ENCODE measurements at regions not wholly inside any gene's neighbourhood (a gene's known extent, or its start where the extent isn't known, plus 50 kb on each side); places are given as distances from the start of the nearest gene placed in this dataset.
A peak's percentile ranks its signal among the peaks of the same experiment; 100 is the strongest.

DNA sequence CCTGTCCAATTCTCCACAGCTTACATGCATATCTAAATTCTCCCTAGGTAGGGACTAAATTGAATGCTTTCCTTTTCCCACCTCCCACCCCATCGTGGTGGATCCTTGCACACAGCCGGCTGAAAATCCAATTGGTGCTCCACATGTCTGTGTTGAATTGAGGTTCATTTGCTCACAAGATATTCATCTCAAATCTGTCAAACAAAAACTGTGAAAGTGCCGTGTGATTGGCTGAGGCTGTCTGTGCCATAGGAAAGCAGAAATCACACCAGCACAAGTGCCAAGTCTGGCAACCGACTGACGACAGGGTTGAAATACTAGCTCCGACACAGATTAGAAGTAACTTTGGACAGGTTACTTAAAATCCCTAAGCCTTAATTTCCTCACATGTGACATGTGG lies 823.3 kb downstream of the TDRD15 start:
- no peak for DNase-seq (ENCODE audit: low read depth, low spot score)

DNA sequence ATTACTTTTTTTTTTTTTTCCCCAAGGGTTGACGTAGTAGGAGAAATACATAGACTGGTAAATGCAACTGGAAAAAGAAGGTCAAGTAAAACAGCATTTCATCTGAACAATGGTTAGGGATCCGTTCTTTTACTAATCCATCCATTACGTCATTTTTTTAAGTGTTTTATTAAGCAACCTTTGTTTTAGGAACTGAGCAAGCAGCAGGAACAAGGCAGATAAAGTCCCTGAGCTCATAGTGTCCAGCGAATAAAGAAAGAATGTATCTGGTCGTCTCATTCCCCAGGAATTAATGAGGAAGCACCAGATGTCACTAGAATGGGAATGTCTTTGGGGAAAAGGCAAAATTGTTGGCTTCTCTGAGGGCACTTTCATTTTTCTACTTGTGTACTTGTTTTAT lies 842.4 kb downstream of the TDRD15 start:
- DNase-seq (ENCODE audit: low read depth, low spot score): no peak

DNA sequence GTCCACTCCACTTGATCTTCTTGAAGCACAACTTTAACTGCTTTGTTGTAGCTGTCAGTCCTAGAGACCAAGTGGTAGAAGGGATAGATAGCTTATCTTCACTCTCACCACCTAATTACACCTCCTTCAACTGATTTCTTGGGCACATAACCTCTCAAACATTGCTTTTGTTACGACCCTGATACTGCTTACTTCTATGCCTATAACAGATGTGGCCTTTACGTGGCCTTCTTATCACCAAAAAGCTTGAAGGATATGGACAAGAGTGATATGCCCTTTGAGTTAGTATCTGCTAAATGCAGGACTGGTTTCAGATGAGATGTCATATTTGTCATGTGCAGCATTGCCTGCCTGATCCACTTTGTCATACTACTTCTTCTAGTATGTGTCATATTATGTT lies 847.2 kb downstream of the TDRD15 start:
- no peak for DNase-seq (ENCODE audit: low read depth, low spot score)

DNA sequence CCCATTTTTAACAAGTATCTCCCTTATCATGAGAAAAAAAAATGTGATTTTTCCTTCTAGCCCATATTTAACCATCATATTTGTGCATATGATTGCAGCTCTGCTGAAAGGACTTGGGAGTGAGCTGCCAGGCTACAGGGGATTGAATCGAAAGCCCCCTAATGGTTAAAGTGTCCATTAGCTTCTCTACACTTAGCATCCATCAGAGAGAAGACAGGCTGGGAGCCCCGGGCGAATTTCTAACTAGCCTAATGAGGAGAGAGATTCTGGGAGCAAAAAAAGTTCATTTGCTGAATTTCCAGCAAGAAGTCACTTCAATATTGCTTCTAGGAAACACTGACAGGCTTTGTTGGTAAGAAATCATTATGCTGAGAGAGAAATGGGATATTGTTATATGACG lies 848.8 kb downstream of the TDRD15 start:
- no peak for DNase-seq (ENCODE audit: low read depth, low spot score)

DNA sequence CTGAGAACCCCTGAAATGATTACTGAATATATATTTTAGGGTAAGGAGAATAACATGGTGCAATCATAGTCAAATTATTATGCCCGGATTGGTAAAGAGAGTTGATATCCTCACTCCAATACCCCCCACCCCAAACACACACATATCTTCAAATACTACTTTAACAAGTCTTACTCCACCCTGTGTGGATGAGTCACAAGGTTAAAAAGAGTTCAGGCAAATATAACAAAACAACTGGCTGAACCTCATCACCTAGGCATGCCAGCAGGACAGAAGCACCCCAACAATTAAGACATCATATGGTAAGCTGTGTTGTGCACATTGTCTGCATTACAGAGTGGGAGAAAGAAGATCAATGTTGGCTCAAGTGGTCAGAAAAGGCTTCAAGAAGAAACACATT lies 857.4 kb downstream of the TDRD15 start:
- DNase-seq (ENCODE audit: low read depth, low spot score): peak; percentile 12

DNA sequence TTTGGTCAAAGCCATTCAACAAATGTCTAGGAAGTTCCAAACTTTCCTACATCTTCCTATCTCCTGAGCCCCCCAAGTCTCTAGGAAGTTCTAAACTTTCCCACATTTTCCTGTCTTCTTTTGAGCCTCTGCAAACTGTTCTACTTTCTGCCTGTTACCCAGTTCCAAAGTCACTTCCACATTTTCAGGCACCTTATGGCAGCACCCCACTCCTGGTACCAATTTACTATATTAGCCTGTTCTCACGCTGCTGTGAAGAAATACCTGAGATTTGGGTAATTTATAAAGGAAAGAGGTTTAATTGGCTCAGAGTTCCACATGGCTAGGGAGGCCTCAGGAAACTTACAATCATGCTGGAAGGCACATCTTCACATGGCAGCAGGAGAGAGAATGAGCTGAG lies 869.2 kb downstream of the TDRD15 start:
- DNase-seq (ENCODE audit: low read depth, low spot score): no peak

DNA sequence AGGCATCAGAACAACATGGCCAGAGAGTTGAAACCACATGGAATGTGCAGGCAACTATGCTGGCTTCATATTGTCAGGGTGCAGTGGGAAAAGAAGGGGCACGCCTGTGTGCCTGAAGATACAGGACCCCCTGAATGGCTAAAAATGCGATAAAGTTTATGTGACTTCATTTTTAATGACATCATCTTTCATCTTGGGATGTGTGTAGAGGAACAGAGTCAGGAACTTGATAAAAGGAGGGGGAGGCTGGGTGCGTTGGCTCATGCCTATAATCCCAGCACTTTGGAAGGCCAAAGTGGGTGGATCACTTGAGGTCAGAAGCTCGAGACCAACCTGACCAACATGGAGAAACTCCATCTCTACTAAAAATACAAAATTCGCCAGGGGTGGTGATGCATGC lies 872.6 kb downstream of the TDRD15 start:
- no peak for DNase-seq (ENCODE audit: low read depth, low spot score)

DNA sequence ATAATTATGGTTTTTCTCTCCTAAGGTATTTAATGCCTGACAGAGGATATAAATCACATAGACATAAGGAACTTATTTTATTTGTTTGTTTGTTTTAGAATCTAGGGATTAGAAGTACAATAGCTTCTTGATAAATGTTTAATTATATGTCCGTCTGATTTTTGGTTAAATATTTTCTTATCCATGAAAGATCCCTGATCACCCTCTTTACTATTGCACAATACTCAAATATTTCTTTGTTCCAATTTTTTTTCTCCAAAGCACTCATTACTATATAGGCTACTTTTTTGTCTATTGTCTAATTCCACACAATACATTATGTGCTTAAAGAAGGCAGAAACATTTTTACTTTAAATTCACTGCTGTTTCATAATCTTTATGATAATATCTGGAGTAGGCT lies 875.8 kb downstream of the TDRD15 start:
- no peak for DNase-seq (ENCODE audit: low read depth, low spot score)

DNA sequence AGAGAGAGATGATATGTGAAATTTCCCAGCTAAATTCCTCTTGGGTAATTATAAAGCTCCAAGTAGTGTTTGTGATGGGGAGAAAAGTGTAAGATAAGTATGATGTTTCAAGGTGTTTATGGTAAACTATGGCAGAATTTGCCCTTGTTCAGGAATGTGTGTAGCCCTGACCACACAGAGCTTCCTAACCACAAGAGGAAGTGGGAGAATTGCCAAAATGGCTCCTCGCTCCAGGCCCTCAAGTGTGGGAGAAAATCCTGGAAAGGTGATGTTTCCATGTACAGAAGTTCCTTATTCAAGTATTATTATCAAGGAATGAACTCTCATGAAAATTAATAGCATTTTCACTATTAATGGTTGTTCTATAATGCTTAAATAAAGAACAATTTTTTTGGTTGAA lies 878.3 kb downstream of the TDRD15 start:
- peak; percentile 4 for DNase-seq (ENCODE audit: low read depth, low spot score)

DNA sequence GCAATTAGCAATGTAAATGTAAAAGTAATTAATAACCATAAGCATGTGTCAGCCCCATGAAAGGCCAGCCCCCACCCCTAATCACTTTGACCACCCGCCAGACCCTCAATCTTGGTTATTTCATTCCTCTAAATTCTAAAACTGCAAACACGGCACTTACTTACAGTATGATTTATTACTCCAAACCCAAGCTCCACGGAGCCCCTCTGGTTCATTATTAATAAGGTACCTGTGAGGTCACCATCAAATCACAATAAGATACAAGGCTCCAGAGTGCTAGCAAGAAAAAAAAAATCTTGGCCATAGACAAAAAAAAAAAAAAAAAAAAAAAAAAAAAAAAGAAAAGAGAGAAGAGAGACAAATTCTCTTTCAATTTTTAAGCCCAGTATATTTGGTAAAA lies 879.5 kb downstream of the TDRD15 start:
- no peak for DNase-seq (ENCODE audit: low read depth, low spot score)

DNA sequence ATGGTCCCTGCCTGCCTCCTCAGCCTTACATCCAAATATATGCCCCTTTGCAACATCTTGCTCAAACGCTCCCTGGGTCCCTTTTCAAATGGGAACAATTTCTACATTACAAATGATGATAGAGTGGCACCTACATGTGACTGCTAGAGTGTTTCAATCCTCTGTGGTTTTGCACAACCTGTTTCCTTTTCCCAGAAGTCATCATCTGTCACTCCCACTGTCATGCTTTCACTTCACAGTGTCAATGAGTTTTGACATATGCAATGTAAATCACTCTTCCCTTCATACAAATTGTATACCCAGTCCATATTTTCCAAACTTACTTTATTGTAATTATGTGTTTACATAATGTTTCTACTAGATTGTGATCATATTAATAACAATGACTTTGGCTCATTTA lies 887.3 kb downstream of the TDRD15 start:
- DNase-seq (ENCODE audit: low read depth, low spot score): no peak

DNA sequence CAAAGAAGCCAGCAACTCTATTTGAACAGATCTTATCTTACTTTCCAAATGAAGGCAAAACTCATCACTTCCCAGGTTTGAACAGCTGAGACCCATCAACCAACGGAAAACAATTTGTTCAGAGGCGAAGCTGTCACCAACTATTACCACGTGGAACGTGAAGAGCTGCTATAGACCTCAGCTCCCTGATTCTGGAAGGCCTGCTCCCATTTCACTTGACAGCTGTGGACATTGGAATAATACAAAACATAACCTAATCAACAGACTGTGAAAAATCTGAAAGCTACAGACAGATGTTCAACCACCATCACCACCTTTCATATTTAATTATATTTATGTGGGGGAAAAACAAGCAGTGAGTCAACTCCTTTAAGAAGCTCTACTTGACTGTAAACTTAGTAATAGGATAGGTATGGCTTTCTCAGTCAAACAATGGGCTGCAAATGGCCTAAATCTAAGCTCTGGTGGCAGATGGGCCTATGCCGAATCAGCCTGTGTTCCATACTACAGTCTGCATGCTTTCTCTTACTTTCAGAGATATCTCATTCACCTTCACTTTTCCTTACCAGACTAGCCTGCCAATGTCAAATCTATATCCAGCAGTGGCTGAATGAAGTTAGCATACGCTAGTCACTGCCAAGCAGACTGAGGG lies 896.4 kb downstream of the TDRD15 start:
- no peak for DNase-seq (ENCODE audit: low read depth, low spot score)

DNA sequence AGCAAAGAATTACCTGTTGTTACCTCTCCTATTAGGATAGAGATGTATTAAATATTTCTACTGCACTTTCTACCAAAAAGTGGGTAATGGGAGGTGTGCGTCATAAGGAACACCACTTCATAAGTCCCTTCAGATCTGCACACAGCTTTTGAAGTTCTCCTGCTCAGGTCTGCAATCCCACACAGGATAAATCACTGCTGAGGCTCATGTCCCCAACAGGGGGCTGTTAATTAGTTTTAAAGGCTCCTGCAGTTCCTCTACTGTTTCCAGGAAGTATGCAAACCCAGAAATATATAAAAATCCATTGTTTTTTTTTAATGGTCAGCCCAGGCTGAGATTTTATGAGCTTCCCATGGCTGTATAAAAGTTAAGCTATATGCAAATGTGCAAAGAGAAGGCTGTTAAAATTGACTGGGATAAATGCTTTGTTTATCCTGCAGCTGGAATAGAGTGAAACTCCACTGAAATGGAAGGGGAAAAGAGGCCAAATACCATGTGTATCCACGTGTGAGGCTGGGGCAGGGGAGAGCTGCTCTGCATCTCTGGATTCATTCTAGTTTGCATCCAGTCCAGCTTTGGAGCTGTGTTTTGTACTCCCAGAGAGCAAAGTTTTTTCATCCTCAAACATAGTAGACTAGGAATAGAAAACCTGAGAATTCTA lies 903.7 kb downstream of the TDRD15 start:
- no peak for DNase-seq (ENCODE audit: low read depth, low spot score)

DNA sequence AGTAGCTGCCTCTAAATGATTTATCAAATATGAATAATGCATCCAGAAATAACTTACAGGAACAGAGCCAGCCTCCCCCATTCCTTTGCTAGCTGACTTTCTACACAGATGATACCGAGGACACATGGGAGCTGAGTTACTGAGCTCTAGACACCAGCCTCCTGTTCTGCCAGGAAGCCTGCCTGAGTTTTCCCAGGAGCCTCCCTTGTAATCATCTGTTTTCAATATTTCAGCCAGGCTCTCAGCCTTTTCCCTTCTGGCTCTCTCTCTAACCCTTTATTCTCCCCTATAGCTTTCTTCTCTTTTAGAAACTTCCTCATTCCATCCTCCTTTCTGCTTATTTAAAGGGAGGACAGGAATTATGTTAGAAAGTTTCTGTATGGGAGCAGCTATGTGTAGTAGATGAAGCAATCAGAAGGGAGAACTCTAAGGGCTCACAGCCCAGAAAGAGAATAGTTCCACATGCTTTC lies 911.6 kb downstream of the TDRD15 start:
- no peak for DNase-seq (ENCODE audit: low read depth, low spot score)

DNA sequence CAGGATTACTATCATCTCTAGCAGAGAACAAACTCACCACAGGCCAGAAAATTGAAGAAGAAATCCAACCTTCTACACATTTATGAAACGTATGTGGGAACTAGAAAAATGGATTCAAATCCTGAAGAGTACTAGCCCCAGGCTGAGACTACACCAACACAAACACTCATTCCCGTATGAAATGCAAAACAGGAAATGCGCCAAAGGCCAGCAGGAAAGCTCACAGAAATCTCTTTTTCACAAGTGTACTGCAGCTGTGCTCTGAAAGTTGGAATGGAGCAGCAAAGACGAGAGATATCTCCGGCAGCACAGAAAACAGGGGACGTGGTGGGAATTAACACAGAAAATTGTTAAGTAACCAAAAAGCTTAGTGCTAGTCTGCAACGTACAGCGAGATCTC lies 913.5 kb downstream of the TDRD15 start:
- DNase-seq (ENCODE audit: low read depth, low spot score): no peak

DNA sequence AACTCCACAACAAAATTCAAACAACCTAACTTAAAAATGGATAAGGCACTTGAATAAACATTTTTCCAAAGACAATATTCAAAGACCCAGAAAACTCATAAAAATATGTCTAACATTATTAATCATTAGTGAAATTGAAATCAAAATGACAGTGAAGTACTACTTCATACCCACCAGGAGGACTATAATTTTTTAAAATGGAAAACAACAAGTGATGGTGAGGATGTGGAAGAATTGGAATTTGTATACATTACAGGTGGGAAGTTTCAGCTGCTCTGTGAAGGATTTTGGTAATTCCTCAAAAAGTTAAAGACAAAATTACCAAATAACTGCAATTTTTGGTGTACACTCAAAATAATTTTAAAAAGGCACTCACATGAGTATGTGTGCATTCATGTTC lies 920.0 kb downstream of the TDRD15 start:
- no peak for DNase-seq (ENCODE audit: low read depth, low spot score)

DNA sequence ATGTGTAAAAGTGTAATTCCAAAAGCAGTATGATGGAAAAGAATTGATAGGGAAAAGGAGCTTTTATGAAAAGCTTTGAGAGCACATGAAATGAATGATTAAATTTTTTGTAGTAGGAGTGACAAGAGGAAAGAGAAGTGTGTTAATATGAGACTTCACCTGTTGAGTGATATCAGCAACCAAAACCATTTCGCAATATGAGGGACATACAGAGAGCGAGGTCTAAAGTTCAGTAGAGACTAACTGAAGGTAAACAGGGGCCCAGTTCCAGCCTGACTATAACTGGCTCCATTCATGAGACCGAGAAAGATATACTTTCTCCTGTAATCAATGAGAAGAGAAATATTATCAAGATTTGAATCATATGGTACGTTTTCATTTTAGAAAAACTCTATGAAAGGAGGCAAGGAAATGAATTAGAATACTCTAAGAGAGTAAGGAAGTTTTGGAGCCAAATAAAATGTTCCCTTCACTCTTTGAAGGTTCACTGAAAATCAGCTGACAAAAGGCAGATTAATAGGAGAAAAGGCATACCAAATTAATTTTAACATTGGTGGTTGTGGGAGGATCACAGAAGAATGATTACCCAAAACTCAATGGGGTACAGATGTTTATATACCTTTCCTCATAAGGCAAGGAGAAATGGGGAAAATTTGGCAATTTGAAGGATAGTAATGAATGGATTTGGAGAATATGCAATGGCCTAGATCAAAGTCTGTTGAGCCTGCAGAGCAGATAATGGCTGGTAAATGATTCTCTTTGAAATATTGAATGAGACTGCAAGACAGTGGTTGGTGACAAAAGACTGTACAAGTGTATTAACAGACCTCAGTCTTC lies 932.2 kb downstream of the TDRD15 start:
- no peak for DNase-seq (ENCODE audit: low read depth, low spot score)

DNA sequence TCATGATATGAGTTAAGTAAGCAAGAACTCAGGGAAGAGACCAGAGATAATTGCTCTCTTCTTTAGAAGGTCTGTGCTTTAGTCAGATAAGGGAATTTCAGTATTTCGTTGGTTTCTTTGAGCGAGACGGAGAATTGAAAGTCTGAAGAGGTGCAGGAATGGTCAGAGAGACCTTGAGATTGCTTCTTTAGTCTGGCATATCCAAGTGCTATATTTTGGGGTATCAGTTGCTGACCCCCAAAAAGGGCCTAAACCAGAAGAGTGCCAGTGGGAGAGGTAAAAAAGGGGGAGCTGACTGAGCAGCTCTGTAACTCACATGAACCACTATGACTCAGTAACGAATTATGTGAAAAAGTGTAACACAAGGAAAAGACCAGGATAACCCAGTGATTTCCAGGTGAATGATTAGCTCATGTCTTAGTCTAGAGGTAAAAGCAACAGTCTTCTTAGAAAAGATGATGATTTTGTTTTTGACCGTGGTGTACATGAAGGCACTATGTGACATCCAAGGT lies 932.9 kb downstream of the TDRD15 start:
- DNase-seq (ENCODE audit: low read depth, low spot score): no peak

DNA sequence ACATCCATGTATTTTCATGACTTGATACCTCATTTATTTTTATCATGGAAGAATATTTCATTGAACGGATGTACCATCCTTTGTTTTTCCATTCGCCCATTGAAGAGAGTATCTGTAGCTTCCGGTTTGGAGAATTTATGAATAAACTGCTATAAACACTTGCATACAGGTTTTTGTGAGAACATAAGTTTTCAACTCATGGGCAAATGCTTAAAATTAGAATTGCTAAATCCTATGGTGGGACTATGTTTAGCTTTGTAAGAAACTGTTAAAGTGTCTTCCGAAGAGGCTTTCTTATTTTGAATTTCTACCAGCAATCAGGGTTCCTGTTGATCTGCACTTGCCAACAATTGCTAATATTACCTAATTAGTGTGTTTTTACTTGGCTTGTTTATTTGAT lies 938.9 kb downstream of the TDRD15 start:
- no peak for DNase-seq (ENCODE audit: low read depth, low spot score)

DNA sequence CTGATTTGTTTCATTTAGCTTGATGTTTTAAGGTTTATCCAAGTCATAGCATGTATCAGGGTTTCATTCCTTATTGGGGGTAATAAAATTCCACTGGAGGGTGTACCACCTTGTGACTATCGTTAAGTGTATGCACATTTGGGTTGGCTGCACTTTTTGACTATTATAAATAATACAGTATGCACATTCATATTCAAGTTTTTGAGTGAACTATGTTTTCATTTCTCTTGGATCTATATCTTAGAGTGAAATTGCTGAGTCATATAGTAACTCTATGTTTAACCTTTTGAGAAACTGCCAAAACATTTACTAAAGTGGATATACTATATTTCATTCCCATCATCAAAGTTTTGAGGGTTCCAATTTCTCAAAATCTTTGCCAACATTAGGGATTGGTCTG lies 952.7 kb downstream of the TDRD15 start:
- no peak for DNase-seq (ENCODE audit: low read depth, low spot score)

DNA sequence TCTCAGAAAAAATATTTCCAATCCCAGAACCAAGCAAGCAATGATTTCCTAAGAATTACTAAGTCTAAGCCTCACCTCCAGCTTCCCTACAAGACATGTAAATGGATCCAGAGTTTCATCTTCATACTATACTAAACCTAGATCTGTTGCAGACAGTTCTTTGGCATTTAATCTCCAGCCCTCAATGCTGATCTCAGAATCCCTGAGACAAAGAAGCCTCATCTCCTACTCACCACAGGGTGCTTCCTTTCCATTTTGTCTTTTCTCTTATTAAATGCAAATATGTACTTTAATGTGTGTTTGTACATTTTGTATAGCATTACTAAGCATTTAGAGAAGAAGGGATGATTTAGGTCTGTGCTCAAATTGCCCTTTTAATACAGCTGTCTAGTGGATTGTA lies 954.9 kb downstream of the TDRD15 start:
- DNase-seq (ENCODE audit: low read depth, low spot score): no peak

DNA sequence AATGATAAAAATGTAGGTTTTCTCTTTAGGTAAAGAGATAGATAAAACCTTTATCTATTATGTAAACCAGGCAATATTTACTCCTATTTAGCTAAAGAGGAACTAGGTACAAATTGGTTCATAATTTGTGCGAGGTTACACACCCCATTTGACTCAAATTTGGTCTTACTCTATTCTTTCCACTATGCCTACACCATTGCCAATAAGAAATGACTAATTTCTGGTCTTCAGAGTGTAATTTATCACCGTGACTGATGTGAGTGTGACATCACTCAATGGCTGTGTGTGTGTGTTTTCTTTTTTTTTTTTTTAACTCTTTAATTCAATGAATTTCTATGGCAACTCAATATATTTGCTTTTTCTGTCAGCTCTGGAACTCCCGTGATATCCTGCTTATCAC lies 955.8 kb downstream of the TDRD15 start:
- DNase-seq (ENCODE audit: low read depth, low spot score): no peak

DNA sequence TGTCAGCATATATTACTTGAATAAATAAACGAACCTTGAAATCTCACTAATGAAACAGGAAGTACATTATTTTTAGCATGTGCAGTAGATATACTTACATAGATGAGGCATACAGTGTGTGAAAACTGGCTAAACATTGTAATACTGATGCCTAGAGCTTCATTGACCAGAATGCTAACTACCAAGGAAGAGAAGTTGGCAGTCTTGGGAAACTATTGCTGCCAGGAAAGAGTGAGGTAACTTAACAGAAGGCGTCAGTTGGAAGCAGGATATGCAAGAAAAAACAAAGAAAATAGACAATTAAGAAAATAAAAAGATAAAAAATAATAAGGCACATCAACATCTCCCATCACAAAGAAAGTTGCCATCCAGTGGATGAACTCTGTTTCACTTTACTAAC lies 963.0 kb downstream of the TDRD15 start:
- DNase-seq (ENCODE audit: low read depth, low spot score): no peak

Data from astrocyte of the hippocampus (primary cell).